Coronary artery (tissue), 2 donors: ENCODE measurements at regions not wholly inside any gene's neighbourhood (a gene's known extent, or its start where the extent isn't known, plus 50 kb on each side); places are given as distances from the start of the nearest gene placed in this dataset.
"Not testable (repeated sequence)": the region's sequence is repeated elsewhere in the genome, so short reads cannot be mapped to it uniquely, and the experiment has no call there.

Source experiments
- DNase-seq: peaks from one replicate; pipeline ENCODE4 v3.0.0-alpha.2; 2017; ENCODE audit warnings: low spot score
- H3K27ac ChIP-seq, 2 donors: fragments of 200-600 bp; sonication (generic); one replicate each; pipeline ENCODE4 v1.5.1; 2016 to 2019
- H3K4me3 ChIP-seq: fragments of 200-600 bp; sonication (generic); 2 replicates; pipeline ENCODE4 v1.5.1; 2016; ENCODE audit warnings: mild to moderate bottlenecking, moderate library complexity
- TF ChIP-seq, protein P1 (sequence below): fragments of 200-600 bp; sonication (generic); IDR thresholded peaks from one replicate; pipeline ENCODE4 v1.5.1; 2019; ENCODE audit warnings: antibody characterized with exemption

DNA sequence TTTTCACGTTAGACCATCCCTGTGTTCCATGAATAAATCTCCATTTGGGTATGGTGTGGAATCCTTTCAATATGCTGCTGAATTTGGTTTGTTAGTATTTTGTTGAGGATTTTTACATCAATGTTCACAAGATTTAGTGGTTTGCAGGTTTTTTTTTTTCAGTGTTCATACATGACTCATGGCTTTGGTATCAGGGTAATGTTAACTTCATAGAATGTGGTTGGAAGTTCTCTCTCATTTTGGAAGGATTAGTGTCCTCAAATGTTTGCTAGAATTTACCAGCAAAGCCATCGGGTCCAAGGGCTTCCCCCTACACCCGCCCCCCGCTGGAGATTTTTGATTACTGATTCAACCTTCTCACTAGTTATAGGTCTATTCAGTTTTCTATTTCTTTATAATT is 398.0 kb downstream of the NXPH1 start:
- Histone ChIP-seq H3K27ac (no peak overlapping the region), H3K4me3 (no peak overlapping the region)
- TF ChIP-seq, protein P1, sequence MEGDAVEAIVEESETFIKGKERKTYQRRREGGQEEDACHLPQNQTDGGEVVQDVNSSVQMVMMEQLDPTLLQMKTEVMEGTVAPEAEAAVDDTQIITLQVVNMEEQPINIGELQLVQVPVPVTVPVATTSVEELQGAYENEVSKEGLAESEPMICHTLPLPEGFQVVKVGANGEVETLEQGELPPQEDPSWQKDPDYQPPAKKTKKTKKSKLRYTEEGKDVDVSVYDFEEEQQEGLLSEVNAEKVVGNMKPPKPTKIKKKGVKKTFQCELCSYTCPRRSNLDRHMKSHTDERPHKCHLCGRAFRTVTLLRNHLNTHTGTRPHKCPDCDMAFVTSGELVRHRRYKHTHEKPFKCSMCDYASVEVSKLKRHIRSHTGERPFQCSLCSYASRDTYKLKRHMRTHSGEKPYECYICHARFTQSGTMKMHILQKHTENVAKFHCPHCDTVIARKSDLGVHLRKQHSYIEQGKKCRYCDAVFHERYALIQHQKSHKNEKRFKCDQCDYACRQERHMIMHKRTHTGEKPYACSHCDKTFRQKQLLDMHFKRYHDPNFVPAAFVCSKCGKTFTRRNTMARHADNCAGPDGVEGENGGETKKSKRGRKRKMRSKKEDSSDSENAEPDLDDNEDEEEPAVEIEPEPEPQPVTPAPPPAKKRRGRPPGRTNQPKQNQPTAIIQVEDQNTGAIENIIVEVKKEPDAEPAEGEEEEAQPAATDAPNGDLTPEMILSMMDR, result no peak
- DNase-seq, result no peak

DNA sequence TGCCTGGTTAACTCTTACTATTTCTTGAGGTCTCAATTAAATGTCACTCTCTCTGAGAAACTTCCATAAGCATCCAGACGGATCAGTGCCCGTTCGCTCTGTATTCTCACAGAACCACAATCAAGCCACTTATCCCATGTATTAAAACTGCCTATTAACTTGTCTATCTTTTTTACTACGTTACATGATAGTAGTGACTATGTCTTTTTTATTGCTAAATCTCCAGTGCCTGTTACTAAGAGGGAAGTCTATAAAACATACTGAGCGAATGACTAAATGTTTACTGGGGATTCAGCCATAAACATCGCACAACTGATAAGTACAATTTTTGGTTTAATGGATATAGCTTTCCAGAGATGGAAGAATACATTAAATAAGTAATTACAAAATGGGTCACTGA is 399.9 kb downstream of the NXPH1 start:
- TF ChIP-seq, protein P1, result no peak
- DNase-seq, result no peak
- no peak overlapping the region for H3K4me3 ChIP-seq
- no peak overlapping the region for H3K27ac ChIP-seq

DNA sequence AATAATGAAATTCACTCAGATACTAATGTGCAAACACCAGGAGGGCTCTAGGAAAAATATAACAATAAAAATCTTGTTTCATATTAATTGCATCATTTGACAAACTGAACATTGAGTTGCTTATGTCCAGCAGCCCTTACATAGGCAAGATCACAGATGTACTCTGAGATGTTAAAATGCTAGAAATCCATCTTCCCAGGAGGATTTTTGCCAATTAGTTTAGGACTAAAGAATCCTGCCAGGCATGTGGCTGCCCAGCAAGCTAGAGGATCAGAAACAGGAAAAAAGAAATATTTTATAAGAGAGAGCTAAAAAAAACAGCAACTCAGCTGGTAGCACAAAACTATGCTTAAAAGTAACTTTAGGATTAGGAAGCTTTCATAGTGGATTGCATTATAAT is 407.8 kb downstream of the NXPH1 start:
- no peak overlapping the region for H3K4me3 ChIP-seq
- DNase-seq, result no peak
- no peak overlapping the region for H3K27ac ChIP-seq
- TF ChIP-seq, protein P1, result no peak

DNA sequence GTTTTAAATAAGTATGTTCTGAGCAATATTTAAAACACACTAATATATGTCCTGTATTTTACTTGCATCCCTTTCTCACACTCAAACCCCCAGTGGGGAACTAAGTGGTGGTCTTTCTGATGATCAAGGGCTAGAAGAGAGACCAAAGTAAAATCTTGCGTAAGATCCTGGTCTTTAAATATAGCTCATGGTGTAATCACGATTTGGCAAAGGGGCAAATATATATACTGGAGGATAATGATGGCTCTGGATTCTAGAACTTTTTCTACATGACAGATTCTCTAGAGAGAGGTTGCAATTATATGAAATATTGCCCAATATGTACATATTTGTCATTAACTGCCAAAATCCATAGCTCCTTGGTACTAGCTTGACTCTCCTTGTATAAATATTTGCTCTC is 438.3 kb downstream of the NXPH1 start:
- TF ChIP-seq, protein P1, result no peak
- Histone ChIP-seq H3K4me3 (no peak overlapping the region), H3K27ac (no peak overlapping the region)
- DNase-seq, result no peak

DNA sequence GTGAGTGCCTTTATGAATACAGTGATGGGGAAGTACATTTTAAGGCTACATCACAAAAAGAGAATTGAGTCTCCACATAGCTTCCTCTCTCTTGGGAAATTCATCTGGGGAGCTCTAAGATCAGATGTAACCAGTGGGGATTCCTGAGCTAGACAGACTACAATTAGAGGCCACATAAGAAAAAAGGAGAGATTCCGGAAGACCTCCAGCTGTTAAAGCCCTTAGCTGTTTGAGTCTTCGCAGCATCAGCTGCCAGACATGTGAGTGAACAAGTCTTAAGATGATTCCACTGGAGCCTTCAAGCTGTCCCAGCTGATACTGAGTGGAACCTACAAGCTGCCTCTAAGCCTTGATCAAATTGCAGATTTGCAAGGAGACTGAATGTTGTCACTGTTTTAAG is 448.5 kb downstream of the NXPH1 start:
- DNase-seq, result no peak
- TF ChIP-seq, protein P1, result no peak
- no peak overlapping the region for H3K27ac ChIP-seq
- no peak overlapping the region for H3K4me3 ChIP-seq

DNA sequence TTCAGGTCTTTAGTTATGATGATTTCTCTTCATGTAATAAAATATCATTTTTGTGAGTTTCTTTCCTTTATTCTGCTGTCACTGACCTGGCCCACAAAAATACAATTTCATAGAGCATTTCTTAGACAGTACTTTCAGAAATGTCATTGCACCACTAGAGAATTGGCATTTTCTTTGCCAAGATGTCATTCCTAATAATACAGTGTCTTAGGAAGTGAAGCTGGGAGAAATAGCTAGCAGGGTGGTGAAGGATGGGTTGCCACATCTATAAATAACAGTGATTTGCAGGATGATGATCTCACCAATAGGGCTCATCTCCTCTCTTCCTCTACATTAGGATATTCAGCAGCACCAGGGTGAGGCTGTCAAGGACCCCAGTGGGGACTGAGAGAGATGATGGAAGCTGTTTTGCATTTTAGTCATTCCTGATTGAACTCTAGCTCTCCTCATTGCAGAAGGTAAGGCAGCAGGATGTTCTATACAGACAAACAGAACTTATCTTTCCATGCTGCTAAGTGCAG is 452.1 kb downstream of the NXPH1 start:
- no peak for DNase-seq
- Histone ChIP-seq H3K4me3 (no peak overlapping the region), H3K27ac (no peak overlapping the region)
- TF ChIP-seq, protein P1, result no peak

DNA sequence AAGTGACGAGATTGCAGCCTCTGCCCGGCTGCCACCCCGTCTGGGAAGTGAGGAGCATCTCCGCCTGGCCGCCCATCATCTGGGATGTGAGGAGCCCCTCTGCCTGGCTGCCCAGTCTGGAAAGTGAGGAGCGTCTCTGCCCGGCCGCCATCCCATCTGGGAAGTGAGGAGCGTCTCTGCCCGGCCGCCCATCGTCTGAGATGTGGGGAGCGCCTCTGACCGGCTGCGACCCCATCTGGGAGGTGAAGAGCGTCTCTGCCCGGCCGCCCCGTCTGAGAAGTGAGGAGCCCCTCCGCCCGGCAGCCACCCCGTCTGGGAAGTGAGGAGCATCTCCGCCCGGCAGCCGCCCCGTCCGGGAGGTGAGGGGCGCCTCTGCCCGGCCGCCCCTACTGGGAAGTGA is 456.9 kb downstream of the NXPH1 start:
- H3K27ac ChIP-seq, H3K4me3 ChIP-seq, DNase-seq: not testable (repeated sequence)

DNA sequence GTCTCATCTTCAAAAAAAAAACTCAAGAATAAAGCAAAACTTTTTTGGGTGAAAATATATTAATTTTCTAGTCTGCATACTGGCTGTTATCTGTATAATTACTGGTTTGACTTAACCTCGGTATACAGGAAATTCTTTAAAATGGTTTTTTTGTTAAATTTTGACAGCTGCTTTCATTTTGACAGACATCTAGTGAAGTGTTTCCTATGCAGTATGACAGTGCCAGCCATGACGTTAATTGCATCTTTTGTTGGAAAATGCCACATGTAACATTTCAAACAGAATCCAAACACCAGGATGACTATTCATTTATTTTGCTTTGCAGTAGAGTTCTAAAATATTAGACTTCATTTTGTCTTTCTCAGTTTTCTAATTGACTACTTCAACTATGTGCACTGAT is 460.4 kb downstream of the NXPH1 start:
- no peak for DNase-seq

More for the DNA sequence above, 460.4 kb downstream of the NXPH1 start:
- H3K27ac ChIP-seq, result no peak overlapping the region
- no peak overlapping the region for H3K4me3 ChIP-seq
- TF ChIP-seq, protein P1, result no peak
